ENCODE measurements at regions not wholly inside any gene's neighbourhood (a gene's known extent, or its start where the extent isn't known, plus 50 kb on each side); places are given as distances from the start of the nearest gene placed in this dataset.

DNA sequence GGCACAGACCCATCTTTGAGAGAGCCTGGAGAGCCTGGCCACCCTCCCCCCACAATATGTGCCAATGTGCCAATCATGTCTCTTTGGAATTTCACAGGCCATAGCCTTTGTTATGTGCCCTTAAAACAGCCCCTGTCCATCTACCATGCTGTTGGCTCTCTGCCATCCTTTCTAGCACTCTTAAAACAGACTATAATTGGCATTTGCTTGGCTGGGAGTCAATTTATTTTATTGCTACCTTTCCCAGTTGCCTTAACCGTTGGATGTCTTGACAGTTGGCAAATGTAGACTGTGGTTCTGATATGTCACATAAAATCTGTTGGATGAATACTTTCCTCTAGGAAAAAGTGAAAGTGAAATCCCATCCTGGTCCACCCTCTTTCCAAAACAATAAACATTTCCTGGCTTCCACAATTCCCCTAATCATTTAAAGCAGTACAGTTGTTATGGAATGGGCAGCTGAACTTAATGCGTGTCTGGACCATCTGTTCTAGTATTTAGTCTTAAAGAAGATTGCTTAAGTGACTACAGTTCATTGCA lies 394.0 kb downstream of the KCNJ2 start (continued):
- TF ChIP-seq, protein P1, sequence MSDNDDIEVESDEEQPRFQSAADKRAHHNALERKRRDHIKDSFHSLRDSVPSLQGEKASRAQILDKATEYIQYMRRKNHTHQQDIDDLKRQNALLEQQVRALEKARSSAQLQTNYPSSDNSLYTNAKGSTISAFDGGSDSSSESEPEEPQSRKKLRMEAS (IDR thresholded peaks at IDR 0.05): no peak
- TF ChIP-seq JUND (IDR thresholded peaks at IDR 0.05; ENCODE audit: low read length): no peak
